T-helper 2 cell (primary cell): ENCODE measurements at regions not wholly inside any gene's neighbourhood (a gene's known extent, or its start where the extent isn't known, plus 50 kb on each side); places are given as distances from the start of the nearest gene placed in this dataset.
"Not testable (repeated sequence)": the region's sequence is repeated elsewhere in the genome, so short reads cannot be mapped to it uniquely, and the experiment has no call there.

Experiments
- DNase-seq, 5 experiments: peaks; one replicate each; pipeline versions ENCODE4 v3.0.0 to v3.0.0-alpha.2; 2012 to 2022

DNA sequence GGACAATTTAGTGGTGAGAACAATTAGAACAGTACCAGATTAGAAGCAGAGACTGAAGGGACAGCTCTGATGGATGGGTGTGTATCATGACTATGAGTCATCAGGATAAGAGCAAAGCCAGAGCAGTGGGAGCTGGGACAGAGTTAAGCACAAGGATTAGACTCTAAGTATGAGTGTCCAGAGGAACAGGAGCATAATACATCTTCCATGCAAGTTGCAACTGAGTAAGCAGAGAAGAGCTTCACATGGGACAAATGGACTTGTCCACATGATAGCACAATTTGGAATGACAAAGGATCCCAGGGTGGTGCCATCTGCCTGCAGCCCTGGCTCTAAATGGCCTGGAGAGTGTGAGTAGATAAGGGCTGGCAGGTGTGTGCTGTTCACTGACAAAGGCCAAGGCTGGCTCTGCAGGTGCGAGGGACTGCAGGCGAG lies 226.4 kb upstream of the CAND1 start:
- DNase-seq: no peak

DNA sequence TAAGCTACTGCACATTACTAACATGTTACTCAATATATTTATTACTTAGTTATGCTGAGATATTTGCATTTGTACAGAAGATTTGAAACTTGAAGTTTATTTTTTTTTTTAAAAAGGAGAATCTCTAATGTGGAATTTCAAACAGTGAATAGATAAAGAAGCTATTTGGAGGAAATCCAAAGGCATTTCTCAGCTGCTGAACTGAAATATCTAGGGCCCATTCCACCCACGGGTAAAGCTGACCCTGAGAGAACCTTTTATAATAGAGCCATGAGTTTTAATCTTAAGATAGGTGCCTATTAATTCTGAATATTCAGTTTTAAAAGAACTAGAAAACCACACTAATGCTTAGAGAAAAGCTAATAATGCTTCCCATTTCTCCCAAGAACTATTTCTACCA lies 225.4 kb upstream of the CAND1 start:
- DNase-seq: no peak

DNA sequence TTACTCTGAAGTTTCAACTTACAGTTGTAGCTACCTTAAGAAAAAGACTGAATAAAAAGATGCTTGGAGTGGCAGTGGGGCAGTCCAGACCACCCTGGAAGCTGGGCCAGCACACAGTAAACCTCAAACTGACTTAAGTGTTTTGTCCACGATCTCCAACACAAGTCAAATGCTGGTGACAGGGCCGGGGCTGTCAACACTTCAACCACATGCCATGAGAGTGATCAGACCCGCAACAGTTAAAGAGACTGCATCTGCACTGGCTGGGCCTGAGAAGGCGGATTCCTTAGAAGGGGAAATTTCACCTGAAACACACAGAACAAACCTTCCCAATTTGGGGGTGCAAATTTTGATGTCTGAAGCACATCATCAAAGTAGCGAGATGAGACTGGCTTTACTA lies 223.5 kb upstream of the CAND1 start:
- DNase-seq: no peak

DNA sequence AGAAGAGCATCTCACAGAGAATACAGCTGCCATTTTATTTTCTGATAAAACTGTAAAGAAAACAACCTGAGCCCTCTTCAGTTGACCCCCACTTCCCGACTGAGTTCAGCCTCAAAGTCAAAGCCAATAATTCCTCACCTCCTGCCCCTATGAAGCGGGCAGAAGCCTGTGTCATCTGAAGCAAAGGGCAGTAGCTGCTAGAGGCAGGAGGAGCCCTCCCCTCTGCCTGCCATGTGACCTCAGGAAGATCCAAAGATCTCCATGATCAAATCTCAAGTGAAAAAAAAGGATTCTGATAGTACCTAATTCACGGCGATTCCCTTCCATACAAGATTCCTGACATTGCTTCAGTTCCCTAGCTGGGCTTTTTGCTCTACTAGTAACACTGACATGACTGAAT lies 223.1 kb upstream of the CAND1 start:
- no peak for DNase-seq

DNA sequence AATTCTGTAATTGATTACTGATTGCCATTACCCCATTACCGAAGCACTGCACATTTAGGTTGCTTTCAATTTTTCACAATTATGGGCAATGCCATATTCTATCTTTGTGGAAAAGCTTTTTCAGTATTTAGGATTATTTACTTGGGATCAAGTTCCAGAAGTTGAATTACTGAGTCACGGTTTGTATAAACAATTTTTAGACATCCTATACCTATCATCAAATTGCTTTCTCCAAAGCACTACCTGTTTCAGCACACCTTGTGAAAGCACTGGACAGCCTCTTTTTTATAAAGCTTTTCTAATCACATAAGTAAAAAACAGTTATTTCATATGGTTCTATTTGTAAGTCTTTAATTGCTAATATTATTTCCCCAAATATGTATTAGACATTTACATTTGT lies 221.5 kb upstream of the CAND1 start:
- DNase-seq: no peak

DNA sequence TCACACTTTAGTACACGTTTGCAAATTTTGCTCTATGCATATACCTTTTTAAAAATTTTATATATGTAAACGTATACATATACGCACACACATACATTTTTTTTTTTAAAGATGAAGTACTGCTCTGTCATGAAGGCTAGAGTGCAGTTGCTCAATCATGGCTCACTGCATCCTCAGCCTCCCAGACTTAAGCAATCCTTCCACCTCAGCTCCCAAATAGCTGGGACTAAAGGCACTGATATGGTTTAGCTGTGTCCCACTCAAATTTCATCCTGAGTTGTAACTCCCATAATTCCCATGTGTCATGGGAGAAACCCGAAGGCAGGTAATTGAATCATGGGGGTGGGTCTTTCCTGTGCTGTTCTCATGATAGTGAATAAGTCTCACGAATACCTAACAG lies 220.8 kb upstream of the CAND1 start:
- DNase-seq: no peak

DNA sequence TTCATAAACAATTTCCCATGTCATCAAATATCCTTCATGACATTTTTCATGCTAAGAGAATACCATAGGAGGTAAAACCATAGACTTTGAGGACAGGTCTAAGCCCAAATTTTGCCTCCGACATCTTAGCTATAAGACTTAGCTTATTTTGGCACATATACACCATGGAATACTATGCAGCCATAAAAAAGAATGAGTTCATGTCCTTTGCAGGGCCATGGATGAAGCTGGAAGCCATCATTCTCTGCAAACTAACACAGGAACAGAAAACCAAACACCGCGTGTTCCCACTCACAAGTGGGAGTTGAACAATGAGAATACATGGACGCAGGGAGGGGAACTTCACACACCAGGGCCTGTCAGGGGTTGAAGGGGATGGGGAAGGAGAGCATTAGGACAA lies 220.0 kb upstream of the CAND1 start:
- not testable (repeated sequence) for DNase-seq

DNA sequence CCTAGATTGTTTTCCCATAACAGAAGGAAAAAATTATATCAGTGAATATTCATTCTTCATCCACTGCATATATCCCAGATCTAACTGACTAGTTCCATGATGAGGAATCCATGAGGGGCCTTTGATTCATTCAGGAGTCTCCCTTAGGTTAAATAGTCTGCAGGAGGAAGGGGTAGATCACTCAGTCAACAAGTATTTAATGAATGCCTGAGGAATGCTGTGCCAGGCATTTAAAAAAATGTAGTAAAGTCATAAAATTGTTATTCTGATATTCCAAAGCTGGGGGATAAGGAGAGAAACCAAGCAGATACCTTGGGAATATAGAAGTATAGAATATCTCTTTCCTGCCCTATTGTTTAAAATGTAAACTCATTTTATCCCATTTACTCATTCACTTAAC lies 216.2 kb upstream of the CAND1 start:
- DNase-seq: no peak

DNA sequence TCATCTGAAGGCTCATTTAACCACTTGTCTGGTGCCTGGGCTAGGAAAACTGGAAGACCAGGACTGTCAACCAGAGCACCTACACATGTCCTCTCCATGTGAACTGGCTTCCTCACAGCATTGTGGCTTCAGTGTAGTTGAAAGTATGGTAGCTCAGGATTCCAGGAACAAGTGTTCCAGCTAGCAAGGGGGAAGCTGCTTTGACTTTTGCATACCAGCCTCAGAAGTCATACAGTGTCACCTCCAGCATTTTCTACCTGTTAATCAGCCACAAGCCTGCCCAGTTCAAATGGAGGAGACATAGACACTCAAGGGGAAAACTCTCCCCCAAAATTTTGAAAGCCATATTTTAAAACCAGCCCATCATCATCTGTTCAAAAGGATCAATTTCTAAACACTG lies 212.8 kb upstream of the CAND1 start:
- DNase-seq: no peak

DNA sequence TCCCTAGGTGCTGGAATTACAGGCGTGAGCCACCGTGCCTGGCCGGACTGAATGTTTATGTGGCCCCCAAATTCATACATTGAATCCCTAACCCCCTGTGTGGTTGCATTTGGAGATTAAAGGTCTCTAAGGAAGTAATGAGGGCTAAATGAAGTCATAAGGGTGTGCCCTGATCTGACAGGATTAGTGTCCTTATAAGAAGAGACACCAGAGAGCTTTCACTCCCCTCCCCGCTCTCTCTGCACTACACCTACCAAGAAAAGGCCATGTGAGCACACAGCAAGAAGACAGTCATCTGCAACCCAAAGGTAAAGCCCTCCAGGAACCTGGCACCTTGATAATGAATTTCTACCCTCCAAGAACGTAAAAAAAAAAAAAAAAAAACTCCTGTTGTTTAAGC lies 212.1 kb upstream of the CAND1 start:
- DNase-seq: no peak

DNA sequence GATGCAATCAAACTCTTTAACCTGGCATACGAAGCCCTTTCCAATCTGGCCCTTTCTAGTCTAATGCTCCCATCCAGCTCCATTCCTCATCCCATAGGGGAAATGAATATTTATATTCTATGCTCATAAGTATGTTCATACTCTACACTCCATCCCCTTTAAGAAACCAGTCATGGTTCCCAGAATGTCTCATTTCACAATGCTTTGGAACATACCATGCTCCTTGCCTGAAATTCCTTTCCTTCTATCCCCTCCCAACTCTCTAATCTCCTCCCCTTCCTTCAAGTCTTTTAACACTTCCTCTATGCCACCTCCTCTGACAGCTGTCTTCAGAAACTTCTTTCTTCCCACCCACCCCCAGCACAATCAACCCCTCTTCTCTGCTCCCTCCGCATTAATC lies 207.0 kb upstream of the CAND1 start:
- no peak for DNase-seq

DNA sequence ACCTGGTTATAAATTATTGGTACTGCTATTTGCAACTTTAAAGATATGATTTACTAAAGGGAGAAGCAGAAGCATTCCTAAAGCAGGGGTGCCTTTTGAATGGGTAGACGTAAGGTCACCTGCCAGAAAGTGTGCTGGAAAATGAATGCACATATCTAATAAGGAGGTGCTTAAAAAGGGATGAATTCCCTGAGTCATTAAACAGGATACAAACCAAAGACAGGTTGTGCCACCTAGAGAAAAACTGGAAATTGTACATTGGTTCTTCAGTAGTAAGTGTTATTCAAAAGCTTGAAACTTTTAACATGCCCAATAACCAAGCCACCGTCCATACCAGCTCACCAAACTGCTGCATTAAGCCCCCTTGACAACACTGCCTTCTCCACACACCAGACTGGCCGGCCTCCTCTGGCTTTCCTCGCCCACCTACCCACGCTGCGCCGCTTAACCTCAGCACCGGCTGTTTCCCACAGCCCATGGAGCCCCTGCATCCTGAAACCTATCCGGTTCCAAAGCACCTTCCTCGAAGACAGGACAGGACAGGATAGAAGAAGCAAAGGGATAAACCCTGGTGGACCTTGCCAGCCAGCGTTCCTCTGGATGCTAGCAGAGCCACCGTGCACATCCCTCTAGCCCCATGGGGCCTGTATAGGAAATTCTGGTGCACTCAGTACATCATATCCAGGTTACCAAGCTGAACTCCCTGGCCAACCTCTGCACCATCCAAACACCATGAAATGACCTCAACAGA lies 201.5 kb upstream of the CAND1 start:
- no peak for DNase-seq

DNA sequence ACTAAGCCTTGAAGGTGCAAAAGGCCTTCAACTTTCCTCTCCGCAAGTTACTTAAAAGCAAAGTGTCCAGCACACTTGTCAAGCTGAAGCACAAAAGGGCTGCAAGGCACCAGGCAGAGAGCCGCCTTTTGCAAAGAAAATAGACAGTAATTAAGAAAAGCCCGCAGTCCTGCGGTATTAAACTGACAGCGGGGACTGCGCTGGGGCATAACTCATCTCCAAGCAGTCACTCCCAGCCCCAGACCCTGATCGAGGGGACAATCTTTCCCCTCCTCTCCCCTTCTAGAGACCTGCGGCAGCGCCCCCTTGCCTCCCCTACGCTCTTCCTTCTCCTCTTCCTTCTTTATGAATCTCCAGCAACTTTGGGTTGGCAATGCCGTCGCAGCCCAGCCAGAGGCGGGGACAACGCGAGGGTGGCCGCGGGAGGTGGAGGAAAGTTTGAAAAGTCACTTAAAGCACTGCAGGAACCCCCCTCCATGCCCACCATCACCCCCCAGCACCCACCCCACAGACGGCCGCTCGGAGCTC lies 200.9 kb upstream of the CAND1 start:
- no peak for DNase-seq

DNA sequence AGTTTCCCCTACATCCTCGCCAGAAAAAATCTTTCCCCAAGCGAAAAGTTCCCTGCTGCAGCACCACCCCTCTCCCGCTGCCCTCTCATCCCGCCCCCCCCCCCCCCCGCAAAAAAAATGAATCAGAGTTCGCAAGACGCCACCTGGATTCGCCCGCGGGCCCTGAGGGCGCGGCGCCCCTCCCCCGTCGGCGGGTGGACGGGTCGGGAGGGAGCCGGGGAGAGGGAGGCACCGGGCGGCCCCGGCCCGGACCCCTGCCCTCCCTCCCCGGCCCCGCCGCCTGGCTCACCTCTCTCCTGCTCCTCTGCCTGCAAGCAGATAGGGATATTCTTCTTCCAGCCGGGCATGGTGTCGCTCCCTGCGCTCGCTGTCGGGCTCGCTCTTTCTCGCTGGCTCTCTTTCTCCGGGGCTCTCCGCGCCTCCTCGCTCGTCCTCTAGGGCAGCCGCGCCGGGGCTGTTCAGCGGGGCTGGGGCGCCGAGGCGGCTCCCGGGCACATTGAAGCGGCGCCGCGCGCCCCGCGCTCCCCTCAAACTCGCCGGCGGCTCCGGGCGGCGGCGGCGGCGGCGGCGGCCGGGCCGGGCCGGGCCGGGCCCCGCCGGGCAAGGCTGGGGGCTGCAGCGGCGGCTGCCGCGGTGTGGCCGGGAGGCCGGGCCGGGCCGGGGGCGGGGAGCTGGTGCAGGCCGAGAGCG lies 200.3 kb upstream of the CAND1 start:
- DNase-seq: peak in 2 of 5 experiments; percentile 29 to 48

DNA sequence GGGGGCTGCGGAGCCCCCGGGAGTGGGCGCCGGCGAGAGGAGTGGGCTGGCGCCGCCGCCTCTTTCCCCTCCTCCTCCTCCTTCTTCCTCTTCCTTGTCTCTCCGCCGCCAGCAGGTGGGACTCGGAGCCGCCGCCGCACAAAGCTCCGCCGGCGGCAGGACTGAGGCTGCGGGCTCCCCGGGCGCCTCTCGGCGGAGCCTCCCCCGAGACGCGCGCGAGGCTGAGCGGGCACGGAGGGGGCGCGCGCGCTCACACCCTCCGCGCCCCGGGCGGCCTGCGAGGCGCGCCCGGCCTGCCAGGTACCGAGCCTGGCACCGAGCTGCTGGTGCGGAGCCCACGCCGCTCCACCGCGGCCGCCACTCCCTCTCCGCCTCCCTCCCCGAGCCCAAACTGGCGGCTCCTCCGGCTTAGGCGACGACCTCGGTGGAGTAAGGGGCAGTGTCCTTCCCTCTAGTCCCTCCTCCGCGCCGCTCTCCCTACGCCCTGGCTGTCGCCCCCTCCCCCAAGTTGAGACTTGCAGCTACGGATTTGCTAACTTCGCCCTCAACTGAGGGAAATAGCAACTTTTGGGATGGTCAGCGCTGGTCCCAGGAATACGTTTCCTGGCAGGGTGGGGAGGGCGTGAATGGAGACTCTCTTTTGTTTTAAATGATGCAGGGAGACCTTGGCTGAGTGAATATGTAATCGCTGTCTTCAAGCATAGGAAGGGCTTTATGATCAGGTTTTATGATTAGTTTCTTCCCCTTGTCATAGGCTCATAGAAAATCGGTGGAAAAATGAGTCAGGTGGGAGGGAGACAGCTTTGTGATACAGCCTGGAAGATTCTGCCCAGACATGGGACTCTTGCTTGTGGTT lies 199.5 kb upstream of the CAND1 start:
- peak in 2 of 5 experiments; percentile 29 to 39 for DNase-seq

DNA sequence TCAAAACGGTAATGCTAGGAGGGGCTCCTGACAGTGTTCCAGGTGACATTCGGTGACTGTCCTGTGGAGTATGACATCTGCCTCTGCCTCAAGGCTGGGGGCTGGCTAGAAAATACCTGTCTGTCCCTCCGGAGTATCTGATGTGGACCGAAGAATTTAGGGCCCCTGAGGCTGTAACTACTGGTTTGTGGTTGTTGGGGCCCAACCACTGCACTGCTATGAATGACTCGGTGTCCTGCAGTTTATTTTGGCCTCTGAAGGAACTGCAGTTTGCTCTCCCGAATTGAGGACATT lies 198.9 kb upstream of the CAND1 start:
- DNase-seq: no peak

DNA sequence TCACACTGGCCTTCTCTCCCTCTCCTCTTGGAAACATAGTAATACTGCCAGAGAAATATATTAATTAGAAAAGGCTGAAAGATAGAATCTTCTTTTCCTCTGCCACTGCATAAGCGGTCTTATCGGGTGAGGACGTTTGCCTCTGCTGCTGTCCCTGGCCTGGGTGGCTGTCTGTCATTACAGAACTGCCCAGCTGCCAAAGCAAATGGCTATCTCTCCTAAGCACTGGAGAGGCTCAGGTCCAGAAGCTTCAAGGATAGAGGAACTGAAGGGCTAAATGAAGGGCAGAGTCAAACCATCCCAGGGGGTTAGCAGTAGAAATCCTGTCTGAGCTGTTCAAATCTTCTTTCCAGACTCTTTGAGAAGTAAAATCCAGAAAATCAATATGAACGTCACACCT lies 198.6 kb upstream of the CAND1 start:
- no peak for DNase-seq

DNA sequence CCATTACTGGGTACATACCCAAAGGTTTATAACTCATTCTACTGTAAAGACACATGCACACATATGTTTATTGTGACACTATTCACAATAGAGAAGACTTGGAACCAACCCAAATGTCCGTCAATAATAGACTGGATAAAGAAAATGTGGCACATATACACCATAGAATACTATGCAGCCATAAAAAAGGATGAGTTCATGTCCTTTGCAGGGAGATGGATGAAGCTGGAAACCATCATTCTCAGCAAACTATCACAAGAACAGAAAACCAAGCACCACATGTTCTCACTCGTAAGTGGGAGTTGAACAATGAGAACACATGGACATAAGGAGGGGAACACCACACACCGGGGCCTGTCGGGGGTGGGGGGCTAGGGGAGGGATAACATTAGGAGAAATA lies 196.9 kb upstream of the CAND1 start:
- not testable (repeated sequence) for DNase-seq

DNA sequence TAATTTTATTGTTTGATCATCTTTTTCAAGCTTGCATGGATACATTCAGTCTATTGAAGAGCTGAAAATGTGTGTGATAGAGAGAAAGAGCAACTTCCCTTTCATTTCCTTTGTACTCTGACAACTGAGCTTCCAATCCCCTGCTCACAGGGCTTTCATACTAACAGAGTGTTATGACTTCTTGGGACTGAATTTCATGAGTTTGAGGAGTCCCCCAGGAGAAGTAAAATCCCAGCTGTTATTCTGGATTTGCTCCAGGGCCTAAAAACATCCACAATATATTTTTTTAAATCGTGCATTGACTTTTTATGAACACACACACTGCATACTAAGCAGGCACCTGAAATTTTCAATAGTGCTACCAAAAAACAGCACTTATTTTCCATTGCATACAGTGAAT lies 195.8 kb upstream of the CAND1 start:
- no peak for DNase-seq

DNA sequence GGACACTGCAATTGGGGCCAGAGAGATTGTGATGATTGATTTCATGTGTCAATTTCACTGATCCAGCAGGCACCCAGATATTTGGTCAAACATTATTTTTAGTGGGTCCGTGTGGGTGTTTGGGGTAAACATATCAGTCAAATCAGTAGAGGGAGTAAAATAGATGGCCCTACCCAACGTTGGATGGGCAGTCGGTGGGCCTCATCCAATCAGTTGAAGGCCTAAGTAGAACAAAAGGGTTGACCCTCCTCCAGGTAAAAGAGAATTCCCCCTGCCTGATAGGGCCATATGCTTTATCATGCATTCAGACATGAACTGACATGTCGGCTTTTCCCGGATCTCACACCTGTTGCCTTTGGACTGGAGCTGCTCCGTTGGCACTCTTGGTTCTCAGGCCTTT lies 195.1 kb upstream of the CAND1 start:
- no peak for DNase-seq

DNA sequence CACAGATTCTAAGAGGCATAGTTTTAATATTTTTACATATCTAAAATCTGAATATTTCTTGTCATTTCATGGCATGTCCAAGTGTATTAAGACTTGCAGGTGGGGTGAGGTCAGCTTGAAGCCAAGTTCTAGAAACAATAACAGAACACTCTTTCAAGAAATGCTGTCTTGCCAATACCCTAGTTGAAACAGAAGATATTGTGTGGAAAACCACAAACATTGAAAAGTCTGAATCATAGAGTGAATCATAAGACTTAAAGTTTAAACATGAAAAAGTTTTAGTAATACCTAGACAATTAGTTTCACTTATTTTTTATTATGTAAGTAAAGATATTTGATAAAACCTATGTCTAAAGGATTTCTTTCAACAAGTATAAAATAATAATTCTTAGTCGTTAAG lies 191.5 kb upstream of the CAND1 start:
- DNase-seq: no peak

DNA sequence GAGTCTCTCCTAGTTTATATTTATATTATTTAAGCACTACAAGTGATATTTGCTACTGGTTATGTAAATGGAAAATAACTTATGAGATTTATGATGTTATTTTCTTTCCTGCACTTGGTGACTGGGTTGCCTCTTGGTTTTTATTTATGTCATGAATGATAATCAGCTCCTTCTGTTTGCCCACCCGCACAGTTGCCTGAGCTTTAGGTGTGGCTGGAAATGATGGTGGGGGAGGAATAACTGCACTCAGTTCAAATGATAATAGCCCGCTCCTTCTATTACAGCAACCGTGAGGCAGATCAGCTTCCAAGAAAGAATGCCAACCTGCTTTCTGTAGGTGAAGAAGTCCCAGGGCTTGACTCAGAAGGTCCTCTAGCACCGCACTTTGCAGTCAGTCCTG lies 190.2 kb upstream of the CAND1 start:
- DNase-seq: no peak

DNA sequence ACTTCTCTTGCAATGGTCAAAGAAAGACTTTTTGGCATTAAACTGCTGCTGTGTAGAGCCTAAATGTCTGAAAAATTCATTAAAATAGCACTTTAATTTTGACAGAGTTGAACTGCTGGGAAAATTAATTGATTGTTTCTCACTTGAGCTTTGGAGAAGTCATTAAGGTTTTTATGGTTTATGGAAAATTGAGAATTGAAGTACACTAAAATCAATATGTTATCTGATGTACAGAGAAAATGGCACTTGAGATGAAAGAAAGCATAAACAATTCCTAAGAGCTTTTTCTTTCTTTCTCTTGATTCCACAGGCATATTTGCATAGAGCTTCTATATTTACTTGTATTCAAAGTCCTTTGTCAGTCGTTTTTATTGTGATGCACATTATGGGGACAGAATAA lies 188.5 kb upstream of the CAND1 start:
- DNase-seq: no peak

DNA sequence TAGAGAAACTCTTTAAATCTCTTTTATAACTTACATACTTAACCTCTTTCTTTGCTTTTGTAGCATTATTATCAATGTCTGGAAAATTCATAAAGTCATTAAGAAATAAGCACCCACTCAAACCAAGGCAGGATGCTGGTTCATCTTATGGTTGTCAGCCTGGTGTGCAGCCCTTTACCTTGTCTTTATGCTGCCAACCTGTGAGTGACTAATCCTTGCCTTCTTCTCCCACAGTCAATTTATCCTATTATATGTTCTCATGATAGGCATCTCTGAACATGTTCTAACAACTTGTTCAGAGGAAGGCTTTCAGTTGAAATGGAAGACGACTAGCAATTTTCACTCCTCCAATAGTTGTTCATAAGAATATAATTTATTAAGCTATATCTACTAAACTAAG lies 186.9 kb upstream of the CAND1 start:
- DNase-seq: no peak
